PC-3 (cell line): ENCODE measurements at regions not wholly inside any gene's neighbourhood (a gene's known extent, or its start where the extent isn't known, plus 50 kb on each side); places are given as distances from the start of the nearest gene placed in this dataset.
"Not testable (repeated sequence)": the region's sequence is repeated elsewhere in the genome, so short reads cannot be mapped to it uniquely, and the experiment has no call there.

Source experiments
- ATAC-seq: fragments of 200-7000 bp; cut with Tn5 transposase; 2 replicates; pipeline ENCODE4 v1.9.1; 2020; ENCODE audit warnings: mild to moderate bottlenecking, moderate library complexity
- BruUV-seq: library from RNA; stranded (reverse); fragments of 400-500 nt; replicated peaks from 2 replicates; lab custom pipeline; 2021; lab: Mats Ljungman, UMichigan
- CTCF ChIA-PET: fragments of 300-600 bp; sonication (Branson Sonifier 250); formaldehyde crosslinking; loops from one replicate; lab custom pipeline; 2022; ENCODE audit warnings: antibody characterized with exemption; lab: Charles Lee
- POLR2A ChIA-PET: fragments of 300-600 bp; sonication (Branson Sonifier 250); formaldehyde crosslinking; loops from one replicate; lab custom pipeline; 2022; ENCODE audit warnings: antibody characterized with exemption; ENCODE audit not compliant: unreplicated experiment; lab: Charles Lee
- DNase-seq: peaks from one replicate; pipeline ENCODE4 v3.0.0-alpha.2; 2015
- H2AFZ ChIP-seq: fragments of 300-600 bp; sonication (generic); 2 replicates; pipeline ENCODE4 v1.6.0; 2016; ENCODE audit warnings: antibody characterized with exemption, low read length
- H3F3A ChIP-seq: fragments of 300-600 bp; sonication (generic); one replicate; pipeline ENCODE4 v1.6.0; 2017; ENCODE audit warnings: antibody characterized with exemption, low read length, control low read depth, mild to moderate bottlenecking; ENCODE audit not compliant: unreplicated experiment
- H3K27ac ChIP-seq: fragments of 300-600 bp; sonication (generic); 2 replicates; pipeline ENCODE4 v1.5.1; 2016; ENCODE audit warnings: mild to moderate bottlenecking, low read length
- H3K27me3 ChIP-seq: fragments of 300-600 bp; sonication (generic); 2 replicates; pipeline ENCODE4 v1.6.1; 2016; ENCODE audit warnings: low read length, mixed read lengths
- H3K36me3 ChIP-seq: fragments of 300-600 bp; sonication (generic); 2 replicates; pipeline ENCODE4 v1.6.1; 2016; ENCODE audit warnings: low read depth, mixed run types, low read length, mixed read lengths
- H3K4me1 ChIP-seq: fragments of 300-600 bp; sonication (generic); 2 replicates; pipeline ENCODE4 v1.5.1; 2016; ENCODE audit warnings: low read length; ENCODE audit not compliant: insufficient read depth
- H3K4me2 ChIP-seq: fragments of 300-600 bp; sonication (generic); 2 replicates; pipeline ENCODE4 v1.6.0; 2016; ENCODE audit warnings: low read length
- H3K4me3 ChIP-seq: fragments of 300-600 bp; sonication (generic); 2 replicates; pipeline ENCODE4 v1.5.1; 2016; ENCODE audit warnings: mild to moderate bottlenecking, low read length, mixed read lengths
- H3K79me2 ChIP-seq: fragments of 300-600 bp; sonication (generic); 2 replicates; pipeline ENCODE4 v1.6.1; 2017; ENCODE audit warnings: low read length, mixed read lengths
- H3K9ac ChIP-seq: fragments of 300-600 bp; sonication (generic); 2 replicates; pipeline ENCODE4 v1.6.0; 2016; ENCODE audit warnings: mild to moderate bottlenecking, low read length
- H3K9me2 ChIP-seq: fragments of 300-600 bp; sonication (generic); replicated peaks from 2 replicates; pipeline ENCODE4 v1.6.1; 2016; ENCODE audit warnings: mixed run types, low read length, mixed read lengths
- H3K9me3 ChIP-seq: fragments of 300-600 bp; sonication (generic); 2 replicates; pipeline ENCODE4 v1.6.1; 2016; ENCODE audit warnings: low read length, mixed read lengths
- H4K20me1 ChIP-seq: fragments of 300-600 bp; sonication (generic); 2 replicates; pipeline ENCODE4 v1.6.1; 2016; ENCODE audit warnings: low read length, mixed read lengths
- CTCF ChIP-seq: fragments of 300-600 bp; sonication (generic); conservative IDR thresholded peaks from 2 replicates; pipeline ENCODE4 v1.5.1; 2017; ENCODE audit warnings: antibody characterized with exemption, low read depth, mild to moderate bottlenecking, low read length
- EZH2 ChIP-seq: fragments of 300-600 bp; sonication (generic); IDR thresholded peaks from one replicate; pipeline ENCODE4 v1.6.1; 2017; ENCODE audit warnings: antibody characterized with exemption, mild to moderate bottlenecking, low read length; ENCODE audit not compliant: unreplicated experiment
- EZH2phosphoT487 ChIP-seq: fragments of 300-600 bp; sonication (generic); IDR thresholded peaks from 2 replicates; pipeline ENCODE4 v1.6.1; 2018; ENCODE audit warnings: mild to moderate bottlenecking, antibody characterized with exemption, low read length, borderline replicate concordance
- intact Hi-C: fragments of 100-400 bp; cut with micrococcal nuclease; formaldehyde crosslinking; loops from 2 replicates; pipeline ENCODE4 v1.9.0; 2023

DNA sequence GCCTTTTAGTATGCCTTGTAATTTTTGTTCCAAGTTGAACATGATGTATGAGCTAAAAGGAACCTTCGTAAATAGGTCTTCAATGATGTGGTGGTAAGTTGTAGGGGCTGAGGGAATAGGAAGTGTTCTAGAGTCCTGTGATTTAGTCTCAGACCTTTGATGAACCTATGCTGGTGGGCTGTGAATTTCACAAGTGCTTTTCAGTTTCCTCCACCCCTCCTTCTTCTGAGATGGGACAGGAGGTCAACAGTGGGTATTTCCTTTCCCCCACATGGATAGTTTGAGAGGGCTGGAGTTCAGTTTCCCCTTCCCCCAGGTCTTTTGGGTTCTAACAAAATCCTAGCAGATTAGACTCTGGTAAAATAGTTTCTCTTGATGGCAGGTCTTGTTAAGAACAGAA is 121.0 kb upstream of the ATXN1 start:
- H2AFZ ChIP-seq, result no peak overlapping the region
- H3K79me2 ChIP-seq, result no peaks in the 10 kb centered on the region
- no peaks in the 10 kb centered on the region for H3K27me3 ChIP-seq
- H4K20me1 ChIP-seq, result no peaks in the 10 kb centered on the region
- POLR2A ChIA-PET, result no interaction called here
- H3K9ac ChIP-seq, result no peak overlapping the region
- BruUV-seq, result no TSS peak
- no peak for TF ChIP-seq EZH2
- TF ChIP-seq CTCF, result no peak
- TF ChIP-seq EZH2phosphoT487, result no peak
- no peaks in the 10 kb centered on the region for H3K36me3 ChIP-seq
- ATAC-seq (no peak), DNase-seq (no peak)
- no peaks in the 10 kb centered on the region for H3F3A ChIP-seq
- H3K9me2 ChIP-seq, result no peaks in the 10 kb centered on the region
- H3K9me3 ChIP-seq, result no peaks in the 10 kb centered on the region
- intact Hi-C loops, result no loop called here
- CTCF ChIA-PET, result no interaction called here
- no peak overlapping the region for H3K4me2 ChIP-seq
- H3K4me1 ChIP-seq, result no peaks in the 10 kb centered on the region
- no peak overlapping the region for H3K27ac ChIP-seq
- H3K4me3 ChIP-seq, result no peak overlapping the region

GRCh38 chr6:16876852-16877251 is 115.6 kb upstream of the ATXN1 start:
- H3K4me3 ChIP-seq, BruUV-seq, H3K27me3 ChIP-seq, H3K4me2 ChIP-seq, CTCF ChIA-PET, H2AFZ ChIP-seq, POLR2A ChIA-PET, H3K79me2 ChIP-seq, H3F3A ChIP-seq, H3K9ac ChIP-seq, H3K9me3 ChIP-seq, H3K36me3 ChIP-seq, DNase-seq, ATAC-seq, intact Hi-C loops, H3K27ac ChIP-seq, H3K9me2 ChIP-seq, H4K20me1 ChIP-seq, H3K4me1 ChIP-seq: not testable (repeated sequence)

- no peak for DNase-seq
- no peak overlapping the region for H3K9ac ChIP-seq
These were observed 114.9 kb upstream of the ATXN1 start for GRCh38 chr6:16876201-16876600.

More at GRCh38 chr6:16876201-16876600, 114.9 kb upstream of the ATXN1 start:
- no peak for ATAC-seq
- BruUV-seq, result no TSS peak
- Histone ChIP-seq H3K9me3 (no peaks in the 10 kb centered on the region), H2AFZ (no peak overlapping the region), H3K79me2 (no peaks in the 10 kb centered on the region), H3F3A (no peaks in the 10 kb centered on the region), H3K4me3 (no peak overlapping the region), H3K9me2 (no peaks in the 10 kb centered on the region), H4K20me1 (no peaks in the 10 kb centered on the region), H3K4me1 (no peaks in the 10 kb centered on the region), H3K36me3 (no peaks in the 10 kb centered on the region), H3K27ac (no peak overlapping the region), H3K4me2 (no peak overlapping the region), H3K27me3 (no peaks in the 10 kb centered on the region)
- ChIA-PET CTCF (no interaction called here), POLR2A (no interaction called here)
- TF ChIP-seq CTCF, result no peak
- TF ChIP-seq EZH2phosphoT487, result no peak
- no peak for TF ChIP-seq EZH2
- intact Hi-C loops, result no loop called here
